ENCODE measurements at regions not wholly inside any gene's neighbourhood (a gene's known extent, or its start where the extent isn't known, plus 50 kb on each side); places are given as distances from the start of the nearest gene placed in this dataset.

DNA sequence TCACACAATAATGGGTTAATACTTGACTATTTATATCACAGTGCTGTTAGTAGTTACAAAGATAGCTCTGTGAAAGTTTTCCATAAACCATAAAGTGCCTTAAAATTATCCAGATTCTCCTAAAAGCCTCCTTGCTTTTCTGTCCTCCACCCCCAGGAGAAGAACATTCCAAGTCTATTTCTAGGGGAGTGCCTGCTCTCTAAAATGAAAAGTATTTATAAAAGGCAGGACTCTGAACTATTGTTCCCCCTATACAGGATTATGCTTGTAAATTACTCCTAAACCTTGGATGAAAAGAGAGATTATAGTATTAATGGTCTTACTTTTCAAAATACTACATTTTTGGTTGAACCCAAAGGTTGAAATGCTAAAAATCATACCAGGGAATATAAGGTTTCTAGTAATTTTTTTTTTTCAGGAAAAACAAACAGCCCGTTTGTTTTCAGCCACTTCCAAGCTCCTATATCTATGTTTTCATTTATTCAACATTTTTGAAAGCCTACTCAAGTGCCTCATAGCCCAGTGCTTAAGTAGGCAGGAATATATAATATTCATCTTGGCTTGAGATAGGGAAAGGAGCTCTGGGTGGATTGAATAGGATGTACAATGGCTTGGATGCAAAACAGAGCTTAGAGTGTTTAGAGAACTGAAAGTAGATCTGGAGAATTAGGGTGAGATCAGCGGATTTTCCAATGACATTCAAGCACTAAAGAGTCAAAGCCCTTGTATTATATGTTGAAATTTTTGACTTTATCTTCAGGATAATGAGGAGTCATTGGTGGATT, 320.7 kb downstream of the GPR37 start:
- TF ChIP-seq, protein P1, sequence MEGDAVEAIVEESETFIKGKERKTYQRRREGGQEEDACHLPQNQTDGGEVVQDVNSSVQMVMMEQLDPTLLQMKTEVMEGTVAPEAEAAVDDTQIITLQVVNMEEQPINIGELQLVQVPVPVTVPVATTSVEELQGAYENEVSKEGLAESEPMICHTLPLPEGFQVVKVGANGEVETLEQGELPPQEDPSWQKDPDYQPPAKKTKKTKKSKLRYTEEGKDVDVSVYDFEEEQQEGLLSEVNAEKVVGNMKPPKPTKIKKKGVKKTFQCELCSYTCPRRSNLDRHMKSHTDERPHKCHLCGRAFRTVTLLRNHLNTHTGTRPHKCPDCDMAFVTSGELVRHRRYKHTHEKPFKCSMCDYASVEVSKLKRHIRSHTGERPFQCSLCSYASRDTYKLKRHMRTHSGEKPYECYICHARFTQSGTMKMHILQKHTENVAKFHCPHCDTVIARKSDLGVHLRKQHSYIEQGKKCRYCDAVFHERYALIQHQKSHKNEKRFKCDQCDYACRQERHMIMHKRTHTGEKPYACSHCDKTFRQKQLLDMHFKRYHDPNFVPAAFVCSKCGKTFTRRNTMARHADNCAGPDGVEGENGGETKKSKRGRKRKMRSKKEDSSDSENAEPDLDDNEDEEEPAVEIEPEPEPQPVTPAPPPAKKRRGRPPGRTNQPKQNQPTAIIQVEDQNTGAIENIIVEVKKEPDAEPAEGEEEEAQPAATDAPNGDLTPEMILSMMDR (IDR thresholded peaks at IDR 0.05 in 4 of 5, conservative IDR thresholded peaks at IDR 0.05 in 1 of 5), result no peak
- no peak for TF ChIP-seq POLR2A (IDR thresholded peaks at IDR 0.05)
